Rectal smooth muscle tissue (tissue), 1 donor: ENCODE measurements at regions not wholly inside any gene's neighbourhood (a gene's known extent, or its start where the extent isn't known, plus 50 kb on each side); places are given as distances from the start of the nearest gene placed in this dataset.

Experiments used
- H3K27ac ChIP-seq: one replicate; pipeline ENCODE4 v1.7.0; 2013; ENCODE audit warnings: low read depth, low read length, inconsistent platforms
- H3K27me3 ChIP-seq: one replicate; pipeline ENCODE4 v1.7.0; 2013; ENCODE audit warnings: low read length; ENCODE audit not compliant: control insufficient read depth, insufficient read depth
- H3K36me3 ChIP-seq: one replicate; pipeline ENCODE4 v1.7.0; 2013; ENCODE audit warnings: low read length; ENCODE audit not compliant: control insufficient read depth, insufficient read depth
- H3K4me1 ChIP-seq: one replicate; pipeline ENCODE4 v1.7.0; 2013; ENCODE audit warnings: low read length; ENCODE audit not compliant: control insufficient read depth, insufficient read depth
- H3K4me3 ChIP-seq: one replicate; pipeline ENCODE4 v1.7.0; 2013; ENCODE audit warnings: low read length
- H3K9ac ChIP-seq: one replicate; pipeline ENCODE4 v1.7.0; 2013; ENCODE audit warnings: low read length

DNA sequence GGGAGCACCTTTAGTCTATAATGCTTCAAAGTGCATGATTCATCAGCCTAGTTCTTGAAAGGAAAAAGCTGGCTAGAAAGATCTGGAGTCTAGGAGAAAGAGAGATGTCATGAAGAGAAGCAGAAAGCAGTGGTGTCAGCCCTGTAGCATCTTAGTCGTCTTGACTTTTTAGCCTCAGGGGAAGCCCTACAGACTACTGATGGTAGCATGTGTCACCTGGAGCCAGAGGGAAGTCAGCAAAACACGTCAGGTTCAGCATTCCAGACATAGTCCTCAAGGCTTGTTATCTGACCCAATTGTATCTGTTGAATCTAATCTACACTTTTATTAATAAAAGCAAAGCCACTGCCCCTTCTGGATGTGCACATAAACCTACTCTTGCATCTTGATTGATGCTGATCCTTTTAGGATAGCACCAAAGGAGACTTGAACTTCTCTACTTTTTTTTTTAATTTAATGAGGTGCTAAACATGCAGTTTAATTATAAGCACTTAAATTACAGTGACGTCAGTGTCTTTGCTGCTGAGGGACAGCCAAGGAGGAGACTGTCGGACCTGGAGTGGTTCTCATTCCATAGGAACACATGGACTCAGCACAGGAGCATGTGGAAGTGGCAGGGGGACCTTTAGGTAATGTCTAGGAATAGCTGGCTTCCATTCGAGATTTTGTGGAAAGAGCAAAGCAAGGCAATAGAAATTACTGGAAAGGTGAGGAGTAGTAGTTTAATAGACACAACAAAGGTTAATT is 525.5 kb upstream of the SGCG start:
- Histone ChIP-seq H3K27ac (no peak overlapping the region), H3K4me1 (no peaks in the 10 kb centered on the region), H3K9ac (no peak overlapping the region), H3K4me3 (no peak overlapping the region), H3K27me3 (no peaks in the 10 kb centered on the region), H3K36me3 (no peaks in the 10 kb centered on the region)

GRCh38 chr13:22662771-22663170 is 518.0 kb upstream of the SGCG start:
- H3K4me1 ChIP-seq = no peaks in the 10 kb centered on the region
- H3K27me3 ChIP-seq = no peaks in the 10 kb centered on the region
- no peak overlapping the region for H3K27ac ChIP-seq
- no peak overlapping the region for H3K4me3 ChIP-seq
- H3K36me3 ChIP-seq = no peaks in the 10 kb centered on the region
- no peak overlapping the region for H3K9ac ChIP-seq

- Histone ChIP-seq H3K27ac (no peak overlapping the region), H3K4me3 (no peak overlapping the region), H3K4me1 (no peaks in the 10 kb centered on the region), H3K36me3 (no peaks in the 10 kb centered on the region), H3K9ac (no peak overlapping the region), H3K27me3 (no peaks in the 10 kb centered on the region)
Observed at GRCh38 chr13:22665506-22665905, 515.3 kb upstream of the SGCG start.

GRCh38 chr13:22690756-22691155 is 490.0 kb upstream of the SGCG start:
- no peak overlapping the region for H3K27ac ChIP-seq
- H3K36me3 ChIP-seq = no peaks in the 10 kb centered on the region
- no peak overlapping the region for H3K9ac ChIP-seq
- no peaks in the 10 kb centered on the region for H3K4me1 ChIP-seq
- no peak overlapping the region for H3K4me3 ChIP-seq
- H3K27me3 ChIP-seq = no peaks in the 10 kb centered on the region

- Histone ChIP-seq H3K27me3 (no peaks in the 10 kb centered on the region), H3K9ac (no peak overlapping the region), H3K27ac (no peak overlapping the region), H3K4me1 (no peaks in the 10 kb centered on the region), H3K36me3 (no peaks in the 10 kb centered on the region), H3K4me3 (no peak overlapping the region)
Observed at GRCh38 chr13:22693691-22694090, 487.1 kb upstream of the SGCG start.

GRCh38 chr13:22696433-22696832 is 484.3 kb upstream of the SGCG start:
- Histone ChIP-seq H3K4me1 (no peaks in the 10 kb centered on the region), H3K9ac (no peak overlapping the region), H3K4me3 (no peak overlapping the region), H3K27ac (no peak overlapping the region), H3K27me3 (no peaks in the 10 kb centered on the region), H3K36me3 (no peaks in the 10 kb centered on the region)

DNA sequence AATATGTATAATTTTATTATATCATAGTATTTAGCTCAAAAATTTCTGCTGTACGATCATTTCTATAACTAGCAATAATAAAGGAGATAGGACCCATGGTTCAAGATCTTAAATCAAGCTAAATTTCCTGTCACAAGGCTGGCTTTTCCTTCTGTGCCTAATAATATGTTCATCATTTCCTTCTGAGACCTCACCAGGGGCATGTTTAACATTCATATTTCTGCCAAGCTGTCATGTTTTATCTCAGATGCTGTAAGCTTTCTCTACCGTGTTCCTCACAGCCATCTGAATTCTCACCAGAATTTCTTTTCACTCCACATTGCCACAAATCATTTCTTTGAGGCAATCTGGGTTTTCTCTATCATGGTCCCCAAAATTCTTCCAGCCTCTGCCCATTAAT is 482.3 kb upstream of the SGCG start:
- Histone ChIP-seq H3K27ac (no peak overlapping the region), H3K4me3 (no peak overlapping the region), H3K4me1 (no peaks in the 10 kb centered on the region), H3K9ac (no peak overlapping the region), H3K36me3 (no peaks in the 10 kb centered on the region), H3K27me3 (no peaks in the 10 kb centered on the region)

GRCh38 chr13:22700246-22700887 is 480.4 kb upstream of the SGCG start:
- Histone ChIP-seq H3K27ac (no peak overlapping the region), H3K4me1 (no peaks in the 10 kb centered on the region), H3K36me3 (no peaks in the 10 kb centered on the region), H3K27me3 (no peaks in the 10 kb centered on the region), H3K9ac (no peak overlapping the region), H3K4me3 (no peak overlapping the region)

DNA sequence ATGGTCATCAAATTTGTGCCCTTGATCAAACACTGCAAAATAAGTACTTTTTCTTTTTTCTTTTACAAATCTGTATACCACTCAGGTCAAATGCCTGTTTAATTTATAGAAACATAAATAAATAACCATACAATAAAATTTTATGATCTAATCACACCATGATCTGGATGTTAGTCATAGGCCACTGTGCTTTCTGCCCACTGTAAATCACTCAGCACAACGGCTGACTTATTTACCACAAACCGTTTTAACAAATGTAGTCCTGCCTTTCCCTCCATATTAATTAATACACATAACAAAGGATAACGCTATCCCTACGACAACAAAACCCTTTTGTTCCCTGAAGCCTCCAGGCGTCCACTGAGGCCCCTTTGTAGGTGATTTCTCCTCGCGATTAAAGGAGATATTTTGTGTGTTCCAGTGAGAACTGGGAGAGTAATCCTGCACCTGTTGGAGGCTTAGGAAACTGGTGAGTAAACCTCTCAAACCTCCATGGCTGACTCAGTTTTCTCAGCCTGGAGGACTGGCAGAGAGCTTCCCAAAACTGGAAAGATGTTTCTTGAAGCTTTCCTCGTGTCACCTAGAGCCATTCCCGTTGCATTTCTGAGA is 477.1 kb upstream of the SGCG start:
- Histone ChIP-seq H3K4me1 (no peaks in the 10 kb centered on the region), H3K27ac (no peak overlapping the region)

DNA sequence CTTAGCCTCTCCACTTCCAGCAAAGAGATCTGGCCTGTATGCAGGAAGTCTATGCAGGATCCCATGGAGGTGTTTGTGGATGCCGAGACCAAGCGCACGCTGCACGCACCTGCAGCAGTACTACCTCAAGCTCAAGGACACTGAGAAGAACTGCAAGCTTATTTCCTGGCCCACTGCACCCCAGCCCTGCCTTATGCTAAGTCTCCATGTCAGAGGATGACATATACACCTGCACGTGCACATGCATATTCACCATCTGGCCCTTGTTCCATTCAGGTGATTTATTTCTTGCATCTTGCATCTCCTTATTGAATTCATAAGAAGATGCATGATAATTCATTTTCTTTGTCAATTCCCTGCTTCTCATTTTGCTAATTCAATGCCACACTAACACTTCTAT is 472.8 kb upstream of the SGCG start:
- no peaks in the 10 kb centered on the region for H3K27me3 ChIP-seq

More for the DNA sequence above, 477.1 kb upstream of the SGCG start:
- H3K36me3 ChIP-seq = no peaks in the 10 kb centered on the region
- no peaks in the 10 kb centered on the region for H3K27me3 ChIP-seq
- H3K9ac ChIP-seq = no peak overlapping the region
- H3K4me3 ChIP-seq = no peak overlapping the region

GRCh38 chr13:22717036-22717435 is 463.7 kb upstream of the SGCG start:
- no peak overlapping the region for H3K9ac ChIP-seq
- no peak overlapping the region for H3K4me3 ChIP-seq

More for the DNA sequence above, 472.8 kb upstream of the SGCG start:
- Histone ChIP-seq H3K4me1 (no peaks in the 10 kb centered on the region), H3K27ac (no peak overlapping the region), H3K36me3 (no peaks in the 10 kb centered on the region), H3K9ac (no peak overlapping the region), H3K4me3 (no peak overlapping the region)

DNA sequence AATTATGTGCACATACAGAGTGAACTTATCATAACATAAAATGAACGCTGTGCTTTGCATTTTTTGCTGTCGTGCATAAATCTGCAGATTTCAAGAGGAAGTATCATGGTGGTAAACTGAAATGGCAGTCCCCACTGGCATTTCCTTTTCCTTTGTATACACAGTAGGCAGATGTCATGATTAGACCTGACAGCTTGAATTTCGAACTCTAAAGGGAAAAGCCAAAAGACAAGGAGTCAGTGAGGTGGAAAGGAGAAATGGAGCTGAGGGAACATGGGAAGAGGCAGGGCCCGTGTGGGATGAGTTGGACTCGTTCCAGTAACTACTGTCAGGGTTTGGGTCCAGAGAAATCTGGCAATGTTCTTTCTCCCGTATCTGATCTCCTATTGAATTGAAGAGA is 454.1 kb upstream of the SGCG start:
- no peaks in the 10 kb centered on the region for H3K4me1 ChIP-seq
- no peak overlapping the region for H3K27ac ChIP-seq
- H3K4me3 ChIP-seq = no peak overlapping the region
- H3K27me3 ChIP-seq = no peaks in the 10 kb centered on the region
- no peaks in the 10 kb centered on the region for H3K36me3 ChIP-seq
- no peak overlapping the region for H3K9ac ChIP-seq

More at GRCh38 chr13:22717036-22717435, 463.7 kb upstream of the SGCG start:
- no peak overlapping the region for H3K27ac ChIP-seq
- no peaks in the 10 kb centered on the region for H3K36me3 ChIP-seq
- H3K27me3 ChIP-seq = no peaks in the 10 kb centered on the region
- H3K4me1 ChIP-seq = no peaks in the 10 kb centered on the region
